HFF-Myc (cell line): ENCODE measurements at regions not wholly inside any gene's neighbourhood (a gene's known extent, or its start where the extent isn't known, plus 50 kb on each side); places are given as distances from the start of the nearest gene placed in this dataset.

Experiments
- DNase-seq: peaks from one replicate; pipeline ENCODE4 v3.0.0-alpha.2; 2011; ENCODE audit warnings: low read depth; ENCODE audit errors: extremely low read depth
- H3K4me3 ChIP-seq: replicated peaks from 2 replicates; pipeline ENCODE4 v1.5.1; 2011; ENCODE audit warnings: low read depth, mild to moderate bottlenecking, control low read depth, low read length
- TF ChIP-seq, protein P1 (sequence below): IDR thresholded peaks from 2 replicates; pipeline ENCODE4 v1.5.1; 2012; ENCODE audit warnings: mild to moderate bottlenecking, low read depth, low read length, control low read depth; ENCODE audit errors: missing control alignments

DNA sequence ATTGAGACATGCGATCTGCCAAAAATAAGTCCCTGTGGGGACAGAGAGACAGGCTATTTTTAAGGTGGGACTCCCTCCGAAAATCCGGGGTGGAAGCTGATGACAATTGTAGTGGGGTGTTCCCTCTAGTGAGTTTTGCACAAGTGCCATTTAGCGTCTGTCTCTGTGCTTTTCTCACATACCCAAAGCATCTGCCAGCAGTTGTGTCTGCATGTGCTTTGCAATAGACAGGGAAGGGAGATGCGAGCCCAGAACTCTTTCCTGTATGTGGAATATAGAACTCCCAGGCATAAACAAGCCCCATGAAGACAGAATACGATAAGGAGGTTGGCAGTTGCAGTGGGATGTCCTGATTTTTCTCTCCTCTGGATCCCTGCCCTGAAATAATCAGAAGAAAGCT is 282.7 kb upstream of the XYLT1 start:
- H3K4me3 ChIP-seq = no peak overlapping the region
- DNase-seq = no peak
- TF ChIP-seq, protein P1, sequence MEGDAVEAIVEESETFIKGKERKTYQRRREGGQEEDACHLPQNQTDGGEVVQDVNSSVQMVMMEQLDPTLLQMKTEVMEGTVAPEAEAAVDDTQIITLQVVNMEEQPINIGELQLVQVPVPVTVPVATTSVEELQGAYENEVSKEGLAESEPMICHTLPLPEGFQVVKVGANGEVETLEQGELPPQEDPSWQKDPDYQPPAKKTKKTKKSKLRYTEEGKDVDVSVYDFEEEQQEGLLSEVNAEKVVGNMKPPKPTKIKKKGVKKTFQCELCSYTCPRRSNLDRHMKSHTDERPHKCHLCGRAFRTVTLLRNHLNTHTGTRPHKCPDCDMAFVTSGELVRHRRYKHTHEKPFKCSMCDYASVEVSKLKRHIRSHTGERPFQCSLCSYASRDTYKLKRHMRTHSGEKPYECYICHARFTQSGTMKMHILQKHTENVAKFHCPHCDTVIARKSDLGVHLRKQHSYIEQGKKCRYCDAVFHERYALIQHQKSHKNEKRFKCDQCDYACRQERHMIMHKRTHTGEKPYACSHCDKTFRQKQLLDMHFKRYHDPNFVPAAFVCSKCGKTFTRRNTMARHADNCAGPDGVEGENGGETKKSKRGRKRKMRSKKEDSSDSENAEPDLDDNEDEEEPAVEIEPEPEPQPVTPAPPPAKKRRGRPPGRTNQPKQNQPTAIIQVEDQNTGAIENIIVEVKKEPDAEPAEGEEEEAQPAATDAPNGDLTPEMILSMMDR = no peak

DNA sequence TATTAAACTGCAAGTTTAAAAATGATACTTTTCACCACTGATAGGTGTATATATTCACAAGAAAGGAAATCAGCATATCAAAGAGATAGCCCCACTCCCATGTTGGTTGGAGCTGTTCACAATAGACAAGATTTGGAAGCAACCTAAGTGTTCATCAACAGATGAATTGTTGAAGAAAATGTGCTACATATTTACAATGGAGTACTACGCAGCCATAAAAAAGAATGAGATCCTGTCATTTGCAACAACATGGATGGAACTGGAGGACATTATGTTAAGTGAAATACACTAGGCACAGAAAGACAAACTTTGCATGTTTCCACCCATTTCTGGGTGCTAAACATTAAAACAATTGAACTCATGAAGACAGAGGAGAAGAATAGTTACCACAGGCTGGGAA is 278.9 kb upstream of the XYLT1 start:
- TF ChIP-seq, protein P1 = no peak
- no peak overlapping the region for H3K4me3 ChIP-seq
- DNase-seq = no peak

DNA sequence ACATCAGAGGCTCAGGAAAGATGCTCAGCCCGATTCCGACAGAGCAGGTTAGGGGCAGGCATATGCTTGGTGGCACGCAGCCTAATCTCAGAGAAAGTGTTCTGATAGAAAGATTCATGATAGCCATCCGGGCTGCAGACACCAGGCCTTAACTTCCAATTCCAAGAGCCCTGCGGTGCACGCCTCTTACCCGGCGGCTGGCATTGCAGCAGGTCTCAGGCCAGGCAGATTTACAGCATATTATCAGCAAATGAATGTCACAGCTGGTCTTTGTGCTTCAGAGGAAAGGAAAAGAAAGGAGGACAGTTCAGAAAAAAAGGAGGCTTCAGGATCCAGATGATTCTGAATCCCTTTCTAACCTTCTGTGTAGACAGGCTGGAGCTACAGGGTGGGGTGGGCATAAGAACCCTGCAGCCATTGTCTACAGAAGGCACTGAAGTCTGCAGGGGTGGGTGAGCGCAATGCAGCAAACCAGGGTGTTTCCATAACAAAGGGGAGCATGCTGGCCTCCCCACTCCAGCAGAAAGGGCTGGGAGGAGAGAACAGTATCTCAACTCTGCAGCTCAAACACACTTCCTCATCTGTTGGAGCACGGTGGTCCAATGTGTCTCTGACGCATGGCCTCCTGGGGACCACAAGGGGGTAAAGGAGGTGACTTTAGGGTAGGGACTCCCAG is 277.4 kb upstream of the XYLT1 start:
- no peak overlapping the region for H3K4me3 ChIP-seq
- DNase-seq = no peak
- TF ChIP-seq, protein P1 = no peak

DNA sequence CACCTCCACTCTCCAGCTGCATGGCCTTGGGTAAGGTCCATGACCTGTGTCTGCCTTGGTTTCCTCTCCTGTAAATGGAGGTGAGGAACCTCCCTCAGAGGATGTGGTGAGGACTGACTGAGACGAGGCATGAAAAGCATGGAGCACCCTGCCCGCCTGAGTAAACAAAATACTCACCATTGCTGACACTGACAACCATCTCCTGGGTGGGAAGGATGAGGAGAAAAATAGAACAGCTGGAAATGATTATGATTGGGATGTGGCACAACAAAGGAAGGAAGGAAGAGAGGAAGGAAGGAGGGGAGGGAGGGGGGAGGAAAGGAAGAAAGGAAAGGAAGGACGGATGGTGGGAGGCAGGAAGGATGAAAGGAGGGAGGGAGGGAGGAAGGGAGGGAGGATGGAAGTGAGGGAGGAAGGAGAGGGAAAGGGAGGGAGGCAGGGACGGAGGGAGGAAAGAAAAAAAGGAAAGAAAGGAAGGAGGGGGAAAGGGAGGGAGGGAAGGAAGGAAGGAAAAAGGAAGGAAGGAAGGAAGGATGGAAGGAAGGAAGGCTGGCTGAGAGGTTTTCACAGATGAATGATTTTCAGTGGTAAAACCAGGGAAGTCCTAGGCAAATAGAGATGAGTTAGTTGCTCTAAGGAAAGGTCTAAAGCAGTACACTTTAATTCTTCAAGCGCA is 276.5 kb upstream of the XYLT1 start:
- TF ChIP-seq, protein P1 = no peak
- no peak for DNase-seq
- H3K4me3 ChIP-seq = no peak overlapping the region

DNA sequence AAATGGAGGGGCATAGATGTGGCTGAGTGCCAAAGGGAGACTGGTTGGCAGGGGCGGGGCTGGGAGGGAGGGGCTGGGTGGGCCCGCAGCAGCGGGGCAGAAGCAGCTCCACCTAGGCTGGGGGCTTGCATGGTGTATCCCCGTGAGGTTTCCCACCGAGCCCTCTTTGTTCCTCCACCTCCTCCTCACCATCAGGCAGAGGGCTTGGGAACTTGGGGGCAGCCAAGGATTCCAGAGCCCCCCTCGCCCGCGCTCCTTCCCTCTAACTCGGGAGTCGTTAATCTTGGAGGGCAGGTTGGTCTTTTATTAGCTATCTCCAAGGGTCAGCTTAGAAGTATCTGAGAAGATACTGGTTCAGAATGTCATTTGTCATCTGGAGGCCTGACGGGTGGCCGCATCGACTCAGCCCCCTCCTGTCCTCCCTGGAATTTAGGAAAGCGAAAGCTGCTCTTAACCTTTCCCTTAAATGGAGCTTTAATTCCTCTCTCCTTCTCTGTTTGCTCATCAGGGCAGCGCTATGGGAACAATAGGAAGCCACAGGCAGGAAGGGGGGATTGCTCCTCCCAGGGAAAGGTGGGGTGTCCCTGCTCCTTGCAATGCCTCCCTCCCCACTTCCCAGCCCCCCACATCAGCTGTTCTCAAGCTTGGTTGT is 274.3 kb upstream of the XYLT1 start:
- TF ChIP-seq, protein P1 = no peak
- no peak overlapping the region for H3K4me3 ChIP-seq
- DNase-seq = no peak

DNA sequence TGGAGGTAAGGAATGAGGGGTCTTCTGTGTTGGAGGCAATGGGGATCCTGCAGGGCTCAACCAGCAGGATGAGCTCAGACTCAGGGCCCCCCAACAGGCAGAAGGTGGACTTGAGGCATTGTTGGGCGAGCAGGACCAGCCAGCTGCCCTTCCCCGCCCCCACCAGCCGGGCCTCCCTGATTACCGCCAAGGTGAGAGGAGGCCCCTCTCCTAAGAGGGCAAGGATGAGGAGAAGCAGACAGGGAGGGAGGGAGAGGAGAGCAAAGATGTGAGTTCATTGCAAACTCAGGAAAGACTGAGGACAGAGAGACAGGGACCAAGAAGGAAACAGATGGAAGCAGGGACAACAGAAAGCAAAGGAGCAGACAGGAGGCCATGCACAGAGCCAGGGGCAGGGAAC is 272.8 kb upstream of the XYLT1 start:
- TF ChIP-seq, protein P1 = no peak

More for the DNA sequence above, 272.8 kb upstream of the XYLT1 start:
- DNase-seq = no peak
- H3K4me3 ChIP-seq = no peak overlapping the region
